HG03439 (cell line): ENCODE measurements at regions not wholly inside any gene's neighbourhood (a gene's known extent, or its start where the extent isn't known, plus 50 kb on each side); places are given as distances from the start of the nearest gene placed in this dataset.

ENCODE experiments used
- ATAC-seq: cut with Tn5 transposase; IDR thresholded peaks from one replicate; pipeline ENCODE4 v1.9.1; 2021; ENCODE audit warnings: mild to moderate bottlenecking, moderate library complexity; ENCODE audit not compliant: unreplicated experiment

GRCh38 chr14:95387826-95388445 lies 68.2 kb upstream of the CLMN start:
- ATAC-seq, result no peak

- no peak for ATAC-seq
Observed at GRCh38 chr14:95386536-95387095, 66.9 kb upstream of the CLMN start.

- ATAC-seq, result no peak
Observed at GRCh38 chr14:95385701-95386100, 66.0 kb upstream of the CLMN start.

GRCh38 chr14:95382747-95383146 lies 63.0 kb upstream of the CLMN start:
- no peak for ATAC-seq

GRCh38 chr14:95381726-95382125 lies 62.0 kb upstream of the CLMN start:
- no peak for ATAC-seq

GRCh38 chr14:95380350-95381042 lies 60.8 kb upstream of the CLMN start:
- no peak for ATAC-seq

- ATAC-seq, result no peak
Observed at GRCh38 chr14:95379634-95380033, 59.9 kb upstream of the CLMN start.

- no peak for ATAC-seq
Observed at GRCh38 chr14:95375539-95376109, 55.9 kb upstream of the CLMN start.

- no peak for ATAC-seq
Observed at GRCh38 chr14:95374239-95374997, 54.7 kb upstream of the CLMN start.

GRCh38 chr14:95370076-95370475 lies 50.4 kb upstream of the CLMN start:
- no peak for ATAC-seq
